ENCODE measurements at regions not wholly inside any gene's neighbourhood (a gene's known extent, or its start where the extent isn't known, plus 50 kb on each side); places are given as distances from the start of the nearest gene placed in this dataset.

GRCh38 chr1:221200464-221200863, 321.2 kb downstream of the HLX start:
- Histone ChIP-seq H3K36me3 (ENCODE audit: control insufficient read depth, insufficient read depth, low read length) (no peaks in the 10 kb centered on the region), H3K4me3 (ENCODE audit: low read depth, low read length) (no peak overlapping the region), H3K27me3 (ENCODE audit: control insufficient read depth, insufficient read depth, low read length) (no peaks in the 10 kb centered on the region)
- no peak for DNase-seq (ENCODE audit: low read depth)
- CTCF ChIA-PET: interaction anchor here (1.0 to 4.4 kb wide), 3 partner anchors 21 to 366 kb away, joined by 3 to 46 read pairs (median 4); no protein-coding TSS in a partner anchor
- POLR2A ChIA-PET: no interaction called here
- no peak for TF ChIP-seq CTCF (IDR thresholded peaks at IDR 0.05; ENCODE audit: insufficient read depth, low read depth, low read length)

- no peak for DNase-seq (ENCODE audit: low read depth)
- no peak overlapping the region for H3K4me3 ChIP-seq (ENCODE audit: low read depth, low read length)
- no peak for TF ChIP-seq CTCF (IDR thresholded peaks at IDR 0.05; ENCODE audit: insufficient read depth, low read depth, low read length)
- H3K27me3 ChIP-seq (ENCODE audit: control insufficient read depth, insufficient read depth, low read length): no peaks in the 10 kb centered on the region
- ChIA-PET POLR2A (no interaction called here), CTCF (interaction anchor here (0.7 to 4.4 kb wide), 6 partner anchors 9 to 327 kb away, joined by 3 to 46 read pairs (median 4); no protein-coding TSS in a partner anchor)
- no peaks in the 10 kb centered on the region for H3K36me3 ChIP-seq (ENCODE audit: control insufficient read depth, insufficient read depth, low read length)
Observed at GRCh38 chr1:221201773-221202172, 322.5 kb downstream of the HLX start.

GRCh38 chr1:221203224-221204054, 324.2 kb downstream of the HLX start:
- no peak overlapping the region for H3K4me3 ChIP-seq (ENCODE audit: low read depth, low read length)
- H3K36me3 ChIP-seq (ENCODE audit: control insufficient read depth, insufficient read depth, low read length): no peaks in the 10 kb centered on the region
- POLR2A ChIA-PET: no interaction called here
- TF ChIP-seq CTCF (IDR thresholded peaks at IDR 0.05; ENCODE audit: insufficient read depth, low read depth, low read length): peak; percentile 91
- peak; percentile 28 for DNase-seq (ENCODE audit: low read depth)
- no peaks in the 10 kb centered on the region for H3K27me3 ChIP-seq (ENCODE audit: control insufficient read depth, insufficient read depth, low read length)
- CTCF ChIA-PET: interaction anchor here (0.6 to 4.4 kb wide), 26 partner anchors 10 to 1250 kb away, joined by 3 to 46 read pairs (median 5); partner anchors contain the start of gene HLX

GRCh38 chr1:221204055-221204833, 325.0 kb downstream of the HLX start:
- POLR2A ChIA-PET: no interaction called here
- TF ChIP-seq CTCF (IDR thresholded peaks at IDR 0.05; ENCODE audit: insufficient read depth, low read depth, low read length): no peak

GRCh38 chr1:221206076-221206475, 326.8 kb downstream of the HLX start:
- Histone ChIP-seq H3K4me3 (ENCODE audit: low read depth, low read length) (no peak overlapping the region), H3K36me3 (ENCODE audit: control insufficient read depth, insufficient read depth, low read length) (no peaks in the 10 kb centered on the region), H3K27me3 (ENCODE audit: control insufficient read depth, insufficient read depth, low read length) (no peaks in the 10 kb centered on the region)
- TF ChIP-seq CTCF (IDR thresholded peaks at IDR 0.05; ENCODE audit: insufficient read depth, low read depth, low read length): no peak
- ChIA-PET POLR2A (no interaction called here), CTCF (no interaction called here)
- no peak for DNase-seq (ENCODE audit: low read depth)

More at GRCh38 chr1:221204055-221204833, 325.0 kb downstream of the HLX start:
- DNase-seq (ENCODE audit: low read depth): no peak
- H3K36me3 ChIP-seq (ENCODE audit: control insufficient read depth, insufficient read depth, low read length): no peaks in the 10 kb centered on the region
- no peaks in the 10 kb centered on the region for H3K27me3 ChIP-seq (ENCODE audit: control insufficient read depth, insufficient read depth, low read length)
- H3K4me3 ChIP-seq (ENCODE audit: low read depth, low read length): no peak overlapping the region
- CTCF ChIA-PET: interaction anchor here (0.6 to 4.4 kb wide), 23 partner anchors 9 to 1250 kb away, joined by 3 to 46 read pairs (median 6); partner anchors contain the start of gene HLX

Data from BJ (cell line).